ENCODE measurements at regions not wholly inside any gene's neighbourhood (a gene's known extent, or its start where the extent isn't known, plus 50 kb on each side); places are given as distances from the start of the nearest gene placed in this dataset.

- no peak overlapping the region for H3K27ac ChIP-seq (ENCODE audit: low read depth, low read length, poor library complexity, severe bottlenecking)
- no peak overlapping the region for H3K4me3 ChIP-seq (ENCODE audit: low read depth, low read length, poor library complexity, severe bottlenecking)
- CTCF ChIA-PET = no interaction called here
- POLR2A ChIA-PET (ENCODE audit: low non-redundant PET) = no interaction called here
- intact Hi-C loops (cut with micrococcal nuclease; ENCODE audit: unreplicated experiment) = no loop called here
- no peaks in the 10 kb centered on the region for H3K36me3 ChIP-seq (ENCODE audit: insufficient read depth, low read length, poor library complexity, severe bottlenecking)
- H3K4me1 ChIP-seq (ENCODE audit: insufficient read depth, low read length, poor library complexity, severe bottlenecking) = no peaks in the 10 kb centered on the region
- H3K27me3 ChIP-seq (replicated peaks; ENCODE audit: insufficient read depth, low read depth, low read length, poor library complexity) = peaks cover 13% of the 10 kb centered on the region
- no peak for DNase-seq (ENCODE audit: low spot score)
- TF ChIP-seq EZH2 (IDR thresholded peaks at IDR 0.05; ENCODE audit: borderline replicate concordance, low read depth, low read length, poor library complexity, severe bottlenecking) (no peak), CTCF (conservative IDR thresholded peaks at IDR 0.05; ENCODE audit: low read depth, low read length) (no peak)
- no peaks in the 10 kb centered on the region for H3K9me3 ChIP-seq (ENCODE audit: low read depth, low read length, poor library complexity, severe bottlenecking)
- BruUV-seq (replicated peaks) = no TSS peak
Measured at GRCh38 chr5:153884612-153884957, 154.1 kb downstream of the FAM114A2 start.

- no peak overlapping the region for H3K27ac ChIP-seq (ENCODE audit: low read depth, low read length, poor library complexity, severe bottlenecking)
- no TSS peak for BruUV-seq (replicated peaks)
- H3K4me1 ChIP-seq (ENCODE audit: insufficient read depth, low read length, poor library complexity, severe bottlenecking) = no peaks in the 10 kb centered on the region
- no peaks in the 10 kb centered on the region for H3K36me3 ChIP-seq (ENCODE audit: insufficient read depth, low read length, poor library complexity, severe bottlenecking)
- peaks cover 13% of the 10 kb centered on the region for H3K27me3 ChIP-seq (replicated peaks; ENCODE audit: insufficient read depth, low read depth, low read length, poor library complexity)
- TF ChIP-seq EZH2 (IDR thresholded peaks at IDR 0.05; ENCODE audit: borderline replicate concordance, low read depth, low read length, poor library complexity, severe bottlenecking) (no peak), CTCF (conservative IDR thresholded peaks at IDR 0.05; ENCODE audit: low read depth, low read length) (no peak)
- H3K4me3 ChIP-seq (ENCODE audit: low read depth, low read length, poor library complexity, severe bottlenecking) = no peak overlapping the region
- DNase-seq (ENCODE audit: low spot score) = no peak
- ChIA-PET CTCF (no interaction called here), POLR2A (ENCODE audit: low non-redundant PET) (no interaction called here)
- H3K9me3 ChIP-seq (ENCODE audit: low read depth, low read length, poor library complexity, severe bottlenecking) = no peaks in the 10 kb centered on the region
- intact Hi-C loops (cut with micrococcal nuclease; ENCODE audit: unreplicated experiment) = no loop called here
Measured at GRCh38 chr5:153883854-153884611, 154.7 kb downstream of the FAM114A2 start.

- H3K9me3 ChIP-seq (ENCODE audit: low read depth, low read length, poor library complexity, severe bottlenecking) = no peaks in the 10 kb centered on the region
- no peak for DNase-seq (ENCODE audit: low spot score)
- intact Hi-C loops (cut with micrococcal nuclease; ENCODE audit: unreplicated experiment) = no loop called here
- CTCF ChIA-PET = no interaction called here
- no peak overlapping the region for H3K4me3 ChIP-seq (ENCODE audit: low read depth, low read length, poor library complexity, severe bottlenecking)
- no peaks in the 10 kb centered on the region for H3K4me1 ChIP-seq (ENCODE audit: insufficient read depth, low read length, poor library complexity, severe bottlenecking)
- H3K27me3 ChIP-seq (replicated peaks; ENCODE audit: insufficient read depth, low read depth, low read length, poor library complexity) = peaks cover 13% of the 10 kb centered on the region
- no TSS peak for BruUV-seq (replicated peaks)
- TF ChIP-seq CTCF (conservative IDR thresholded peaks at IDR 0.05; ENCODE audit: low read depth, low read length) (no peak), EZH2 (IDR thresholded peaks at IDR 0.05; ENCODE audit: borderline replicate concordance, low read depth, low read length, poor library complexity, severe bottlenecking) (no peak)
- no peaks in the 10 kb centered on the region for H3K36me3 ChIP-seq (ENCODE audit: insufficient read depth, low read length, poor library complexity, severe bottlenecking)
- POLR2A ChIA-PET (ENCODE audit: low non-redundant PET) = no interaction called here
- no peak overlapping the region for H3K27ac ChIP-seq (ENCODE audit: low read depth, low read length, poor library complexity, severe bottlenecking)
Measured at GRCh38 chr5:153881687-153882086, 157.0 kb downstream of the FAM114A2 start.
